H9 (cell line): ENCODE measurements at regions not wholly inside any gene's neighbourhood (a gene's known extent, or its start where the extent isn't known, plus 50 kb on each side); places are given as distances from the start of the nearest gene placed in this dataset.

Experiments used
- DNase-seq: peaks from one replicate; pipeline ENCODE4 v3.0.0-alpha.2; 2017
- H2AFZ ChIP-seq: one replicate; pipeline ENCODE4 v1.6.1; 2013; ENCODE audit warnings: mild to moderate bottlenecking, low read length, control low read depth, moderate library complexity
- H2AK5ac ChIP-seq: 2 replicates; pipeline ENCODE4 v1.6.1; 2013; ENCODE audit warnings: low read length, control low read depth, mixed read lengths; ENCODE audit not compliant: insufficient read length
- H2BK120ac ChIP-seq: one replicate; pipeline ENCODE4 v1.6.1; 2013; ENCODE audit warnings: low read depth, mild to moderate bottlenecking, low read length, control low read depth, inconsistent platforms; ENCODE audit not compliant: poor library complexity, severe bottlenecking
- H2BK12ac ChIP-seq: 2 replicates; pipeline ENCODE4 v1.6.1; 2013; ENCODE audit warnings: low read length, control low read depth, mixed read lengths, low read depth; ENCODE audit not compliant: insufficient read length
- H2BK15ac ChIP-seq: 2 replicates; pipeline ENCODE4 v1.6.1; 2013; ENCODE audit warnings: low read depth, low read length, control low read depth
- H2BK20ac ChIP-seq: one replicate; pipeline ENCODE4 v1.6.1; 2013; ENCODE audit warnings: low read depth, mild to moderate bottlenecking, low read length, control low read depth, inconsistent platforms; ENCODE audit not compliant: poor library complexity, severe bottlenecking
- H2BK5ac ChIP-seq: 2 replicates; pipeline ENCODE4 v1.6.1; 2013; ENCODE audit warnings: low read length, control low read depth, mixed read lengths; ENCODE audit not compliant: insufficient read length
- H3K14ac ChIP-seq: 2 replicates; pipeline ENCODE4 v1.6.1; 2013; ENCODE audit warnings: low read length, control low read depth; ENCODE audit not compliant: insufficient read depth
- H3K18ac ChIP-seq: 2 replicates; pipeline ENCODE4 v1.6.1; 2013; ENCODE audit warnings: low read depth, mild to moderate bottlenecking, mixed read lengths, low read length, control low read depth; ENCODE audit not compliant: insufficient read length
- H3K23ac ChIP-seq: 2 replicates; pipeline ENCODE4 v1.6.1; 2013; ENCODE audit warnings: low read length, control low read depth, mixed read lengths, low read depth; ENCODE audit not compliant: insufficient read length
- H3K23me2 ChIP-seq: 2 replicates; pipeline ENCODE4 v1.6.1; 2013; ENCODE audit warnings: low read depth, mild to moderate bottlenecking, mixed read lengths, low read length, control low read depth; ENCODE audit not compliant: insufficient read length, poor library complexity, severe bottlenecking
- H3K27ac ChIP-seq: 2 replicates; pipeline ENCODE4 v1.5.1; 2013; ENCODE audit warnings: low read length, control low read depth, mixed read lengths, low read depth; ENCODE audit not compliant: insufficient read length
- H3K27me3 ChIP-seq: 2 replicates; pipeline ENCODE4 v1.6.1; 2013; ENCODE audit warnings: low read length, control low read depth, inconsistent platforms; ENCODE audit not compliant: insufficient read depth
- H3K4ac ChIP-seq: 2 replicates; pipeline ENCODE4 v1.6.1; 2013; ENCODE audit warnings: low read depth, mild to moderate bottlenecking, control low read depth, inconsistent platforms, low read length, moderate library complexity
- H3K4me1 ChIP-seq: 2 replicates; pipeline ENCODE4 v1.6.1; 2013; ENCODE audit warnings: low read length, control low read depth, inconsistent platforms; ENCODE audit not compliant: insufficient read depth
- H3K4me2 ChIP-seq: 2 replicates; pipeline ENCODE4 v1.6.1; 2013; ENCODE audit warnings: low read length, control low read depth, mixed read lengths; ENCODE audit not compliant: insufficient read length, insufficient read depth
- H3K56ac ChIP-seq: 2 replicates; pipeline ENCODE4 v1.6.1; 2013; ENCODE audit warnings: low read depth, mild to moderate bottlenecking, mixed read lengths, low read length, control low read depth; ENCODE audit not compliant: insufficient read length
- H3K79me1 ChIP-seq: 2 replicates; pipeline ENCODE4 v1.6.1; 2013; ENCODE audit warnings: low read depth, mild to moderate bottlenecking, moderate library complexity, low read length, control low read depth, inconsistent platforms; ENCODE audit not compliant: insufficient read depth, poor library complexity, severe bottlenecking
- H3K79me2 ChIP-seq: 2 replicates; pipeline ENCODE4 v1.6.1; 2013; ENCODE audit warnings: low read length, control low read depth, inconsistent platforms; ENCODE audit not compliant: insufficient read depth
- H3K9ac ChIP-seq: 2 replicates; pipeline ENCODE4 v1.6.1; 2013; ENCODE audit warnings: low read length, control low read depth, mixed read lengths; ENCODE audit not compliant: insufficient read length; ENCODE audit errors: extremely low read depth
- H3K9me3 ChIP-seq: one replicate; pipeline ENCODE4 v1.6.1; 2013; ENCODE audit warnings: low read depth, low read length, inconsistent platforms; ENCODE audit not compliant: control insufficient read depth
- H3T11ph ChIP-seq: one replicate; pipeline ENCODE4 v1.6.1; 2013; ENCODE audit warnings: mild to moderate bottlenecking, low read length, control low read depth, inconsistent platforms
- H4K20me1 ChIP-seq: one replicate; pipeline ENCODE4 v1.6.1; 2013; ENCODE audit not compliant: control insufficient read depth, insufficient read length, insufficient read depth
- H4K5ac ChIP-seq: 2 replicates; pipeline ENCODE4 v1.6.1; 2013; ENCODE audit warnings: low read depth, mild to moderate bottlenecking, mixed read lengths, low read length, control low read depth; ENCODE audit not compliant: insufficient read length
- H4K8ac ChIP-seq: replicated peaks from 2 replicates; pipeline ENCODE4 v1.6.1; 2013; ENCODE audit warnings: low read length, control low read depth, mixed read lengths, low read depth; ENCODE audit not compliant: insufficient read length
- H4K91ac ChIP-seq: 2 replicates; pipeline ENCODE4 v1.6.1; 2013; ENCODE audit warnings: low read depth, mild to moderate bottlenecking, moderate library complexity, mixed read lengths, low read length, control low read depth; ENCODE audit not compliant: insufficient read length
- H3K27ac Mint-ChIP-seq, 3 experiments: 2 replicates in 2 of 3; 3 replicates in 1 of 3; pipeline ENCODE4 v1.8.0; 2020 to 2021; ENCODE audit warnings: mixed read lengths in 3 of 3, mild to moderate bottlenecking in 1 of 3, moderate library complexity in 1 of 3
- H3K27me3 Mint-ChIP-seq: 2 replicates; pipeline ENCODE4 v1.8.0; 2021; ENCODE audit warnings: low read depth, mild to moderate bottlenecking, moderate library complexity, mixed read lengths
- H3K36me3 Mint-ChIP-seq, 3 experiments: 2 replicates in 2 of 3; 3 replicates in 1 of 3; pipeline ENCODE4 v1.8.0; 2020 to 2021; ENCODE audit warnings: low read depth in 3 of 3, mixed read lengths in 3 of 3; ENCODE audit not compliant: insufficient read depth in 1 of 3
- H3K4me1 Mint-ChIP-seq, 2 experiments: 2 replicates each; pipeline ENCODE4 v1.8.0; 2020; ENCODE audit warnings: mixed read lengths in 2 of 2
- H3K4me3 Mint-ChIP-seq, 2 experiments: 2 replicates in 1 of 2; 3 replicates in 1 of 2; pipeline ENCODE4 v1.8.0; 2020 to 2021; ENCODE audit warnings: mild to moderate bottlenecking in 2 of 2, mixed read lengths in 2 of 2, moderate library complexity in 1 of 2
- H3K9me3 Mint-ChIP-seq, 2 experiments: 2 replicates in 1 of 2; 3 replicates in 1 of 2; pipeline ENCODE4 v1.8.0; 2020; ENCODE audit warnings: mild to moderate bottlenecking in 2 of 2, mixed read lengths in 2 of 2, moderate library complexity in 1 of 2
- WGBS: extraction: QIAGEN DNeasy Blood & Tissue Kit; methylation state at CpG from one replicate; pipeline ENCODE4 v1.1.7; 2013; ENCODE audit warnings: missing lambda C conversion rate, low lambda C conversion rate, mixed read lengths; ENCODE audit not compliant: insufficient read length; ENCODE audit errors: extremely low coverage; 5-methylcytosine and 5-hydroxymethylcytosine counted together
- TF ChIP-seq, protein P1 (sequence below): fragments of 200-600 bp; sonication (generic); conservative IDR thresholded peaks from 3 replicates; pipeline ENCODE4 v1.8.0; 2021; ENCODE audit warnings: antibody characterized with exemption, mild to moderate bottlenecking

DNA sequence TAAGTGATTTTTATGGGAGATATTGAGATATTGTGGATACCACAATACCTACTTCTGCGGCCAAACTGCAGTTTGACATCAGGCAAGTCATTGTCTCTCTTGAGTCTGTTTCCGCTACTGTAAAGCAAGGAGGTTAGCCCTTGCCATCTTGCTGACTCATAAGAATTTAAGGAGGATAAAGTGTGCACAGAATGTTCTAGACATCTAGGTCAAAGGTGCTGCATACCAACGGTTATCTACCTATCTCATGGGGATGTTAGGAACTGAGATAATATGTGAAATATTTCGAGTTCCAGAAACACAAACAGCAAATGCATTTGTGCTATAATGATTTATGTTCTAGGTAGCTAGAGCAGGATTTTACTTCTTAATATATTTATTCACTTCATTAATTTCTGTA is 211.5 kb upstream of the NR3C2 start:
- Histone ChIP-seq H2BK20ac (no peak overlapping the region), H2AK5ac (no peak overlapping the region), H3K23ac (no peak overlapping the region), H3K79me1 (no peaks in the 10 kb centered on the region), H4K91ac (no peak overlapping the region), H3K4me1 (no peaks in the 10 kb centered on the region), H3K9me3 (no peaks in the 10 kb centered on the region), H2BK120ac (no peak overlapping the region), H2AFZ (no peak overlapping the region), H3K27ac (no peak overlapping the region), H4K20me1 (no peaks in the 10 kb centered on the region), H3K27me3 (no peaks in the 10 kb centered on the region), H2BK12ac (no peak overlapping the region), H2BK5ac (no peak overlapping the region), H4K5ac (no peak overlapping the region), H4K8ac (no peak overlapping the region), H2BK15ac (no peak overlapping the region), H3K4me2 (no peak overlapping the region), H3K4ac (no peak overlapping the region), H3K18ac (no peak overlapping the region), H3K23me2 (no peaks in the 10 kb centered on the region), H3T11ph (no peak overlapping the region), H3K14ac (no peak overlapping the region), H3K9ac (no peak overlapping the region), H3K56ac (no peak overlapping the region), H3K79me2 (no peaks in the 10 kb centered on the region)
- TF ChIP-seq, protein P1, sequence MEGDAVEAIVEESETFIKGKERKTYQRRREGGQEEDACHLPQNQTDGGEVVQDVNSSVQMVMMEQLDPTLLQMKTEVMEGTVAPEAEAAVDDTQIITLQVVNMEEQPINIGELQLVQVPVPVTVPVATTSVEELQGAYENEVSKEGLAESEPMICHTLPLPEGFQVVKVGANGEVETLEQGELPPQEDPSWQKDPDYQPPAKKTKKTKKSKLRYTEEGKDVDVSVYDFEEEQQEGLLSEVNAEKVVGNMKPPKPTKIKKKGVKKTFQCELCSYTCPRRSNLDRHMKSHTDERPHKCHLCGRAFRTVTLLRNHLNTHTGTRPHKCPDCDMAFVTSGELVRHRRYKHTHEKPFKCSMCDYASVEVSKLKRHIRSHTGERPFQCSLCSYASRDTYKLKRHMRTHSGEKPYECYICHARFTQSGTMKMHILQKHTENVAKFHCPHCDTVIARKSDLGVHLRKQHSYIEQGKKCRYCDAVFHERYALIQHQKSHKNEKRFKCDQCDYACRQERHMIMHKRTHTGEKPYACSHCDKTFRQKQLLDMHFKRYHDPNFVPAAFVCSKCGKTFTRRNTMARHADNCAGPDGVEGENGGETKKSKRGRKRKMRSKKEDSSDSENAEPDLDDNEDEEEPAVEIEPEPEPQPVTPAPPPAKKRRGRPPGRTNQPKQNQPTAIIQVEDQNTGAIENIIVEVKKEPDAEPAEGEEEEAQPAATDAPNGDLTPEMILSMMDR, result no peak
- Mint-ChIP-seq H3K27me3 (no peaks in the 10 kb centered on the region), H3K27ac (no peak overlapping the region; a peak in 1 of 7 replicates), H3K9me3 (no peaks in the 10 kb centered on the region), H3K4me3 (no peak overlapping the region), H3K4me1 (peaks cover 5 to 8% of the 10 kb centered on the region in 2 experiments; a peak in 3 of 4 replicates), H3K36me3 (no peaks in the 10 kb centered on the region)
- no peak for DNase-seq
- WGBS, result no CpG with 5 or more reads among the region's 4 CpGs
